MCF 10A (cell line): ENCODE measurements at regions not wholly inside any gene's neighbourhood (a gene's known extent, or its start where the extent isn't known, plus 50 kb on each side); places are given as distances from the start of the nearest gene placed in this dataset.

Source experiments
- BruUV-seq: library from RNA; stranded (reverse); fragments of 400-500 nt; replicated peaks from 2 replicates; lab custom pipeline; 2021; lab: Mats Ljungman, UMichigan
- CTCF ChIA-PET: fragments of 300-600 bp; sonication (Branson Sonifier 250); formaldehyde crosslinking; extraction: SDS; loops from one replicate; lab custom pipeline; 2021; ENCODE audit warnings: antibody characterized with exemption, inconsistent platforms; lab: Yijun Ruan, JAX
- POLR2A ChIA-PET: fragments of 300-600, 350-650 bp; sonication (Branson Sonifier 250); formaldehyde crosslinking; extraction: SDS; loops from one replicate; lab custom pipeline; 2020; ENCODE audit warnings: antibody characterized with exemption, inconsistent platforms; lab: Yijun Ruan, JAX
- DNase-seq: peaks from one replicate; pipeline ENCODE4 v3.0.0-alpha.2; 2018; ENCODE audit not compliant: unreplicated experiment
- H3K27ac Mint-ChIP-seq: one replicate; pipeline ENCODE4 v1.8.0; 2022; ENCODE audit warnings: mild to moderate bottlenecking, low read depth, mixed read lengths; ENCODE audit not compliant: unreplicated experiment
- H3K27me3 Mint-ChIP-seq: one replicate; pipeline ENCODE4 v1.8.0; 2022; ENCODE audit warnings: mixed read lengths; ENCODE audit not compliant: insufficient read depth, unreplicated experiment
- H3K36me3 Mint-ChIP-seq: one replicate; pipeline ENCODE4 v1.8.0; 2022; ENCODE audit warnings: mild to moderate bottlenecking, moderate library complexity, mixed read lengths; ENCODE audit not compliant: insufficient read depth, unreplicated experiment
- H3K4me1 Mint-ChIP-seq: one replicate; pipeline ENCODE4 v1.8.0; 2022; ENCODE audit warnings: mixed read lengths; ENCODE audit not compliant: insufficient read depth, unreplicated experiment
- H3K4me3 Mint-ChIP-seq: one replicate; pipeline ENCODE4 v1.8.0; 2022; ENCODE audit warnings: mild to moderate bottlenecking, moderate library complexity, mixed read lengths; ENCODE audit not compliant: unreplicated experiment
- H3K9me3 Mint-ChIP-seq: one replicate; pipeline ENCODE4 v1.8.0; 2022; ENCODE audit warnings: mixed read lengths; ENCODE audit not compliant: unreplicated experiment
- CTCF ChIP-seq: fragments of 200-600 bp; IDR thresholded peaks from one replicate; pipeline ENCODE4 v1.8.0; 2022; ENCODE audit warnings: antibody characterized with exemption, mild to moderate bottlenecking; ENCODE audit not compliant: unreplicated experiment
- intact Hi-C: fragments of 100-400 bp; cut with micrococcal nuclease; formaldehyde crosslinking; loops from 2 replicates; pipeline ENCODE4 v1.14.1; 2022

DNA sequence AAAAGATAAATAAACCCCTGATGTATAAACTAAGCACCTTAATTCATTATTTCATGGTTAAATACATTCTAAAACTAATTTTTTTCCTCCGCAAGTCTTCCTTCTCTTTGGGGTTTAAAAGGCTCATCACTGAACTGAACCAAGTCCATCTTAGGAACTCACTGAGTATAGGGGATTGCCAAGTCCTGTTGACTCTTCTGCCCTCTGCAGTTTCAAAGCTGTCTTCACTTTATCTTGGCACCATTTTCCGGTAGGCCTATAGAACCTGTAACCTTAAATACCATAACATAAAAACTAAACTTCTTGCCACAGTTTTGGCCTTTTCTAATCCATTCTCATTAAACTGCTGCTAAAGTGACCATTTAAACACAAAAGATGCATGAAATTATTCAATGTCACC, 66.5 kb upstream of the USPL1 start:
- intact Hi-C loops, result loop anchor here (2.0 to 10.0 kb wide), 3 partner anchors 84 to 616 kb away; partner anchors contain the start of gene HMGB1
- ChIA-PET POLR2A (interaction anchor here (1.0 kb wide), 1 partner anchor 87 kb away, joined by 3 read pairs; no protein-coding TSS in a partner anchor), CTCF (interaction anchor here (1.0 kb wide), 1 partner anchor 60 kb away, joined by 3 read pairs; no protein-coding TSS in a partner anchor)
- H3K4me3 Mint-ChIP-seq, result no peak overlapping the region
- TF ChIP-seq CTCF, result peak; percentile 17
- no peak overlapping the region for H3K27ac Mint-ChIP-seq
- peak; percentile 54 for DNase-seq
- H3K27me3 Mint-ChIP-seq, result no peaks in the 10 kb centered on the region
- no peaks in the 10 kb centered on the region for H3K4me1 Mint-ChIP-seq
- H3K36me3 Mint-ChIP-seq, result no peaks in the 10 kb centered on the region
- BruUV-seq, result no TSS peak
- no peaks in the 10 kb centered on the region for H3K9me3 Mint-ChIP-seq

GRCh38 chr13:30552567-30552966, 65.2 kb upstream of the USPL1 start:
- no peak for TF ChIP-seq CTCF
- ChIA-PET POLR2A (interaction anchor here (1.2 kb wide), 1 partner anchor 19 kb away, joined by 4 read pairs; no protein-coding TSS in a partner anchor), CTCF (interaction anchor here (0.6 kb wide), 2 partner anchors 34 to 68 kb away, joined by 4 to 5 read pairs; no protein-coding TSS in a partner anchor)
- Mint-ChIP-seq H3K27ac (no peak overlapping the region), H3K27me3 (no peaks in the 10 kb centered on the region), H3K4me1 (no peaks in the 10 kb centered on the region), H3K9me3 (no peaks in the 10 kb centered on the region), H3K4me3 (no peak overlapping the region), H3K36me3 (no peaks in the 10 kb centered on the region)
- intact Hi-C loops, result loop anchor here (5.0 to 10.0 kb wide), 2 partner anchors 85 to 618 kb away; partner anchors contain the start of gene HMGB1
- no TSS peak for BruUV-seq
- DNase-seq, result no peak

DNA sequence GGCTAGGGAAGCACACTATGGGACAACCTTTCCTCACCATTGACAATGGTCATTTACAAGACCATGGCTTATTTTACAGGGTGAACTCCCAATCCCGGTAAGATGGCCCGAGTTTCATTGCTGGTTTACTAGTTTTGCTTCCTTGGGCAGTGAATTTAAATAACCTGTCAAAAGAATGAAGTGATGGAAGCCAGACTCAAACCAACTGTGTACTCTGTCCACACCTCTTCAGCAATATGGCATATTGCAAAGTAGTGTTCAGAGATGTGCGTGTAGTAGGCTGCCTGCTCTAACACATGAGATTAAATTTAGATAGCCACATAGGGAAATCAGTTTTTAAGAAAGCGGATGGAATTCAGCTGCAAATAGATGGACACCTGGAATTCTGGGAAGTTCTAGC, 58.4 kb upstream of the USPL1 start:
- Mint-ChIP-seq H3K27me3 (no peaks in the 10 kb centered on the region), H3K27ac (no peak overlapping the region), H3K4me1 (no peaks in the 10 kb centered on the region), H3K4me3 (no peak overlapping the region), H3K9me3 (no peaks in the 10 kb centered on the region), H3K36me3 (no peaks in the 10 kb centered on the region)
- ChIA-PET POLR2A (no interaction called here), CTCF (interaction anchor here (0.6 to 1.0 kb wide), 2 partner anchors 9 to 114 kb away, joined by 4 to 5 read pairs; no protein-coding TSS in a partner anchor)
- intact Hi-C loops, result loop anchor here (10.0 kb wide), 1 partner anchor 624 kb away; no protein-coding TSS in a partner anchor
- TF ChIP-seq CTCF, result no peak
- DNase-seq, result no peak
- no TSS peak for BruUV-seq

DNA sequence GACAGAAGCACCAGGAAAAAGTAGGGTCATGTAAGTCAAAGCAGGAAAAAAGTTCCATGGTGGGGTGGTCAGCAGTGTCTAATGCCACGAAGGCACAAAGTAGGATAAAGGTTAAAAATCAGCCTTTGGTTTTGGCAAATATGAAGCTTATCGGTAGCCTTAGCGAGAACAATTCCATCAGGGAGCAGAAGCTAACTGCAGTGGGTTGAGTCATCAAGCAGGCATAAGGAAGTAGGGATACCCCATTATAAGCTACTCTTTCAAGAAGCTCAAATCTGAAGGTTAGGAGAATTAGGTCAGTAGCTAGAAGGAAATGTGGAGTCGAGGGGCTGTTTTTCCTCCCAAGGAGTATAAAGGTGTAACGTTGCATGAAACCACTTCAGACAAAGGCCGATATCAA, 57.5 kb upstream of the USPL1 start:
- no peak overlapping the region for H3K27ac Mint-ChIP-seq
- ChIA-PET POLR2A (no interaction called here), CTCF (interaction anchor here (0.8 to 1.0 kb wide), 2 partner anchors 10 to 428 kb away, joined by 3 to 4 read pairs; no protein-coding TSS in a partner anchor)
- no peaks in the 10 kb centered on the region for H3K36me3 Mint-ChIP-seq
- no peak overlapping the region for H3K4me3 Mint-ChIP-seq
- no peaks in the 10 kb centered on the region for H3K27me3 Mint-ChIP-seq
- H3K4me1 Mint-ChIP-seq, result no peaks in the 10 kb centered on the region
- H3K9me3 Mint-ChIP-seq, result no peaks in the 10 kb centered on the region
- no TSS peak for BruUV-seq
- DNase-seq, result no peak
- intact Hi-C loops, result no loop called here
- no peak for TF ChIP-seq CTCF
